ENCODE measurements at regions not wholly inside any gene's neighbourhood (a gene's known extent, or its start where the extent isn't known, plus 50 kb on each side); places are given as distances from the start of the nearest gene placed in this dataset.

- no peak for TF ChIP-seq CTCF (IDR thresholded peaks at IDR 0.05; ENCODE audit: low read depth, low read length)
- Histone ChIP-seq H3K4me3 (ENCODE audit: low read depth, low read length) (no peak overlapping the region), H3K27ac (no peak overlapping the region), H3K27me3 (ENCODE audit: insufficient read depth, low read depth, severe bottlenecking) (no peaks in the 10 kb centered on the region), H3K36me3 (no peaks in the 10 kb centered on the region), H3K9me3 (ENCODE audit: severe bottlenecking) (no peaks in the 10 kb centered on the region)
- no peak for DNase-seq
Measured at GRCh38 chr4:147054228-147054872, 108.7 kb upstream of the TTC29 start.

GRCh38 chr4:147056940-147057610, 111.4 kb upstream of the TTC29 start:
- TF ChIP-seq CTCF (IDR thresholded peaks at IDR 0.05; ENCODE audit: low read depth, low read length) = no peak
- no peak for DNase-seq
- H3K27me3 ChIP-seq (ENCODE audit: insufficient read depth, low read depth, severe bottlenecking) = no peaks in the 10 kb centered on the region
- no peaks in the 10 kb centered on the region for H3K36me3 ChIP-seq
- no peaks in the 10 kb centered on the region for H3K9me3 ChIP-seq (ENCODE audit: severe bottlenecking)
- no peak overlapping the region for H3K4me3 ChIP-seq (ENCODE audit: low read depth, low read length)
- H3K27ac ChIP-seq = no peak overlapping the region

GRCh38 chr4:147057611-147058190, 112.0 kb upstream of the TTC29 start:
- no peaks in the 10 kb centered on the region for H3K27me3 ChIP-seq (ENCODE audit: insufficient read depth, low read depth, severe bottlenecking)
- H3K4me3 ChIP-seq (ENCODE audit: low read depth, low read length) = no peak overlapping the region
- no peak overlapping the region for H3K27ac ChIP-seq
- TF ChIP-seq CTCF (IDR thresholded peaks at IDR 0.05; ENCODE audit: low read depth, low read length) = no peak
- no peaks in the 10 kb centered on the region for H3K9me3 ChIP-seq (ENCODE audit: severe bottlenecking)
- H3K36me3 ChIP-seq = no peaks in the 10 kb centered on the region
- DNase-seq = no peak

GRCh38 chr4:147059064-147059731, 113.5 kb upstream of the TTC29 start:
- no peaks in the 10 kb centered on the region for H3K9me3 ChIP-seq (ENCODE audit: severe bottlenecking)
- H3K4me3 ChIP-seq (ENCODE audit: low read depth, low read length) = no peak overlapping the region
- H3K27me3 ChIP-seq (ENCODE audit: insufficient read depth, low read depth, severe bottlenecking) = no peaks in the 10 kb centered on the region
- TF ChIP-seq CTCF (IDR thresholded peaks at IDR 0.05; ENCODE audit: low read depth, low read length) = no peak
- H3K36me3 ChIP-seq = no peaks in the 10 kb centered on the region
- no peak for DNase-seq
- H3K27ac ChIP-seq = no peak overlapping the region

GRCh38 chr4:147060151-147060931, 114.7 kb upstream of the TTC29 start:
- no peak for DNase-seq
- H3K27me3 ChIP-seq (ENCODE audit: insufficient read depth, low read depth, severe bottlenecking) = no peaks in the 10 kb centered on the region
- no peaks in the 10 kb centered on the region for H3K9me3 ChIP-seq (ENCODE audit: severe bottlenecking)
- H3K27ac ChIP-seq = no peak overlapping the region
- no peaks in the 10 kb centered on the region for H3K36me3 ChIP-seq
- no peak overlapping the region for H3K4me3 ChIP-seq (ENCODE audit: low read depth, low read length)
- TF ChIP-seq CTCF (IDR thresholded peaks at IDR 0.05; ENCODE audit: low read depth, low read length) = no peak
